Neutrophil (primary cell): ENCODE measurements at regions not wholly inside any gene's neighbourhood (a gene's known extent, or its start where the extent isn't known, plus 50 kb on each side); places are given as distances from the start of the nearest gene placed in this dataset.

Experiments
- H3K27ac ChIP-seq: fragments of 200-600 bp; sonication (generic); 2 replicates; pipeline ENCODE4 v1.5.1; 2016; ENCODE audit warnings: mild to moderate bottlenecking, moderate library complexity
- H3K27me3 ChIP-seq: fragments of 200-600 bp; sonication (generic); 2 replicates; pipeline ENCODE4 v1.6.0; 2016; ENCODE audit warnings: mild to moderate bottlenecking
- H3K36me3 ChIP-seq: fragments of 200-600 bp; sonication (generic); 2 replicates; pipeline ENCODE4 v1.5.1; 2017
- H3K4me1 ChIP-seq, 2 experiments: fragments of 200-600 bp in 1 of 2; sonication (generic) in 1 of 2; 1 replicate in 1 of 2; 2 replicates in 1 of 2; pipeline versions ENCODE4 v1.5.1 to v1.6.1; 2013 to 2016; ENCODE audit warnings: low read depth in 1 of 2, low read length in 1 of 2, mild to moderate bottlenecking in 1 of 2, moderate library complexity in 1 of 2; ENCODE audit not compliant: control insufficient read depth in 1 of 2, insufficient read depth in 1 of 2
- H3K4me3 ChIP-seq, 2 experiments: fragments of 200-600 bp in 1 of 2; sonication (generic) in 1 of 2; 1 replicate in 1 of 2; 2 replicates in 1 of 2; pipeline ENCODE4 v1.5.1; 2013 to 2016; ENCODE audit warnings: low read depth in 1 of 2, low read length in 1 of 2, mild to moderate bottlenecking in 1 of 2, moderate library complexity in 1 of 2
- H3K9me3 ChIP-seq: fragments of 200-600 bp; sonication (generic); 2 replicates; pipeline ENCODE4 v1.5.1; 2016
- TF ChIP-seq, protein P1 (sequence below): fragments of 200-600 bp; sonication (generic); IDR thresholded peaks from 2 replicates; pipeline ENCODE4 v1.5.1; 2016; ENCODE audit warnings: antibody characterized with exemption

DNA sequence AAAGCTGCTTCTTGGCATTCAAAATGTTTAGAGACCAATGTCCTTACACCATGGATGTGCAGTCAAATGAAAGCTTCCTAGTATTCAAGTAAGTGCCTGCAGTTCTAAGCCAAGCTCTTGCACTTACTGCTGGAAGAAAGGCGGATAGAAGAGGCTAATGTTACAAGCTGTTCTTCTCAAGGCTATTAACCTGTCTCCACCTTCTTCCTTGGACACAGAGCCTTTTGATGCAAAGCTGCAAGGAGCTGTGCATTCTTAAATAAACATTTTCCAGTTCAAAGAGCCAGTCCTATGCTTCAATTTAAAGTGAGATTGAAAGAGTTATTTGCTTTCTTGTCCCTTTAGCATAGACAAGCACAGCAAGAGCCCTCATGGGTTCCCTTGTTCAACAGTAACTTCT is 167.9 kb upstream of the RUNX1 start:
- Histone ChIP-seq H3K36me3 (no peaks in the 10 kb centered on the region), H3K4me1 (peaks cover 0 to 1% of the 10 kb centered on the region in 2 experiments), H3K4me3 (no peak overlapping the region), H3K27me3 (no peaks in the 10 kb centered on the region), H3K9me3 (no peaks in the 10 kb centered on the region), H3K27ac (no peak overlapping the region)
- TF ChIP-seq, protein P1, sequence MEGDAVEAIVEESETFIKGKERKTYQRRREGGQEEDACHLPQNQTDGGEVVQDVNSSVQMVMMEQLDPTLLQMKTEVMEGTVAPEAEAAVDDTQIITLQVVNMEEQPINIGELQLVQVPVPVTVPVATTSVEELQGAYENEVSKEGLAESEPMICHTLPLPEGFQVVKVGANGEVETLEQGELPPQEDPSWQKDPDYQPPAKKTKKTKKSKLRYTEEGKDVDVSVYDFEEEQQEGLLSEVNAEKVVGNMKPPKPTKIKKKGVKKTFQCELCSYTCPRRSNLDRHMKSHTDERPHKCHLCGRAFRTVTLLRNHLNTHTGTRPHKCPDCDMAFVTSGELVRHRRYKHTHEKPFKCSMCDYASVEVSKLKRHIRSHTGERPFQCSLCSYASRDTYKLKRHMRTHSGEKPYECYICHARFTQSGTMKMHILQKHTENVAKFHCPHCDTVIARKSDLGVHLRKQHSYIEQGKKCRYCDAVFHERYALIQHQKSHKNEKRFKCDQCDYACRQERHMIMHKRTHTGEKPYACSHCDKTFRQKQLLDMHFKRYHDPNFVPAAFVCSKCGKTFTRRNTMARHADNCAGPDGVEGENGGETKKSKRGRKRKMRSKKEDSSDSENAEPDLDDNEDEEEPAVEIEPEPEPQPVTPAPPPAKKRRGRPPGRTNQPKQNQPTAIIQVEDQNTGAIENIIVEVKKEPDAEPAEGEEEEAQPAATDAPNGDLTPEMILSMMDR = no peak

DNA sequence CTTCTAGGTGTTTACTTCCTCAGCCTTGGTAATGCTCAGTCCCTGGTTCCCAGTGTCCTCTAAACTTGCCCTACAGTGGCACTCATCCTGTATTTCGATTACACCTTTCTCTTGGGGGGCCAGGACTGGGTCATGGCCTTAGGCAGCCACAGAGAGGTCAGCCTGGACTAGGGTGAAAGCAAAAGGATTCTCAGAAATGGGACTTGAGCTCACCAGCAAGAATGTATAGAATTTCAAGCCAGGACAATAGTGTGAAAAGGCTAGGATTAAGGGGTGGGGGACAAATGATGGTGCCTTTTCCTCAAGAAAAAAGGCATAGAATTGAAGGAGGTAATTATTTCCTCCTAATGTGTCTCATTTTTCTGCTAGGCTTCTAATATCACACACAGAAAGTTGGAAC is 166.8 kb upstream of the RUNX1 start:
- H3K4me1 ChIP-seq = no peaks in the 10 kb centered on the region
- H3K9me3 ChIP-seq = no peaks in the 10 kb centered on the region
- no peaks in the 10 kb centered on the region for H3K27me3 ChIP-seq
- H3K27ac ChIP-seq = no peak overlapping the region
- H3K36me3 ChIP-seq = no peaks in the 10 kb centered on the region
- TF ChIP-seq, protein P1 = no peak
- H3K4me3 ChIP-seq = no peak overlapping the region

DNA sequence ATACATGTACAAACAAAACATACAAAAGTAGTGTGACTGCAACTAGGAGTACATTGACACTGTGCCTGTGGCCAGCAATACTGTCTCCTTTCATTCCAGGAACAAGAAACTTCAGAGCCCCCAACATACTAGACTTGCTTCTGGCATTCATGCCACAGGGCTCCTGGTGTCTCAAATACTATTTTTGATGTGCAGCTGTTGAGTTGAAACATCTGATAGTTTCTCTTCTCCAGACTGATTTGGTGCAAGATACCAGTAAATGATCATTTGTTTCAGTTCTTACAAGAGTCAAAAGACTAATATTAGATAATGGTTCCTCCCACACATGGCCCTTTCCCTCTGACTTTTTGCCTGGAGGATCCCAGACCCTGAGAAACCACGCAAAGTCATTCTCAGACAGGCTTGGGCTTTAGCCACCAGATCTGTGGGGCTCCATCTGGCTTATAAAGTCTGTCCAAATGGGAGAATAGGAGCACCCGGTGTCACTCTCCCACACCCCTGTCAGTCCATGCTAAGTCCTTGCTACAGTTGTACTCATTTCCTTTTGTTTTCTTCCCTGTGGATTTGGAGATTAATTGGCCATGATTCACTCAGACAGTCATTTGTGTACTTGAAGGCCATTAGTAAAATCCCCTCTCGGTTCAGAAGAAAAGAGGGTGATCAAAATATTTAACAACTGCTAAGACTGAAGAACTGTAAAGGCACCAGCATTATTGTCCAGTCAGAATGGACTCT is 163.5 kb upstream of the RUNX1 start:
- H3K27me3 ChIP-seq = no peaks in the 10 kb centered on the region
- no peak overlapping the region for H3K4me3 ChIP-seq
- no peaks in the 10 kb centered on the region for H3K9me3 ChIP-seq
- no peaks in the 10 kb centered on the region for H3K4me1 ChIP-seq
- no peak overlapping the region for H3K27ac ChIP-seq
- no peaks in the 10 kb centered on the region for H3K36me3 ChIP-seq
- TF ChIP-seq, protein P1 = no peak

DNA sequence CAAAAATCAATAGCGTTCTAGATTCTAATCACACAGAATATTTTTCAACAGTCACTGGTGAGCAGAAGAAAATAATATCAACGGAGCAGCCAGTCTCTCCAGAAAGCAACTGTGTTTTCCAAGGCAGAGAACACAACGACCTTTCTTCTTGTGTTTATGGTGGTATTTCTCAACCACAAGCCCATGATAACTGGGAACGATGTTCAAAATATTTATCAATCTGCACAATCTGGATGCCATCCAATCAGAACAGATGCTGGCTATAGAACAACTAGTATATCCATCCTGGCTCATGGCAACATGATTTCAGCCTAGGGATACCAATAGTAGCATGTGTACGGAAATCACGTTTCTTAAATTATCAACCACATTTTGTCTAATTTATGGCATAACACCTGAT is 162.7 kb upstream of the RUNX1 start:
- H3K27ac ChIP-seq = no peak overlapping the region
- H3K4me3 ChIP-seq = no peak overlapping the region
- no peaks in the 10 kb centered on the region for H3K4me1 ChIP-seq
- H3K9me3 ChIP-seq = no peaks in the 10 kb centered on the region
- TF ChIP-seq, protein P1 = no peak
- H3K27me3 ChIP-seq = no peaks in the 10 kb centered on the region
- no peaks in the 10 kb centered on the region for H3K36me3 ChIP-seq

DNA sequence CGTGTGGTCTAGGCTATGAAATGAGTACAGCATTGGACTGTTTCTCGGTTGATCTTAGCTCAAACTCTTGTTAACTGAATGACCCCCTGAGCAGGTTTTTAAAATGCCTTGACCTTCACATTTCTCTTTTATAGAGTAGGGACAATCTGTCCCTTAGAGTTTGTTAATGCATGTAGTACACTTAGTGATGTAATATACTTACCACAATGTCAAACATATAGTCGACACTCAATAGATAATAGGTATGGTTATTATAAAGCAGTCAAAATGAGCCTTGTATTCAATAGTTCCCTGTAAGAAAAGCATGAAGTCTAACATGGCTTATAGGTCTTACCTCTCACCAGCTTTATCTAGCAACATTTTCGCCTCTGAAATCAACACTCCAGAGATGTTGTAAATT is 161.0 kb upstream of the RUNX1 start:
- TF ChIP-seq, protein P1 = no peak
- Histone ChIP-seq H3K4me1 (peaks cover 5 to 13% of the 10 kb centered on the region in 2 experiments), H3K27me3 (no peaks in the 10 kb centered on the region), H3K36me3 (no peaks in the 10 kb centered on the region), H3K9me3 (no peaks in the 10 kb centered on the region), H3K27ac (no peak overlapping the region), H3K4me3 (no peak overlapping the region)
